SK-N-SH (cell line): ENCODE measurements at regions not wholly inside any gene's neighbourhood (a gene's known extent, or its start where the extent isn't known, plus 50 kb on each side); places are given as distances from the start of the nearest gene placed in this dataset.

Experiments
- CTCF ChIA-PET: fragments of 300-600, 350-600 bp; formaldehyde crosslinking; extraction: SDS; loops from one replicate; lab custom pipeline; 2021; lab: Yijun Ruan, JAX
- POLR2A ChIA-PET: fragments of 350-600 bp; sonication (Branson Sonifier 250); formaldehyde crosslinking; extraction: SDS; loops from one replicate; lab custom pipeline; 2020; ENCODE audit warnings: antibody characterized with exemption, inconsistent platforms; lab: Yijun Ruan, JAX
- DNase-seq: peaks from one replicate; pipeline ENCODE4 v3.0.0; 2012
- H2AFZ ChIP-seq: fragments of 200-600 bp; sonication (generic); 2 replicates; pipeline ENCODE4 v1.8.1; 2016; ENCODE audit warnings: antibody characterized with exemption, mild to moderate bottlenecking, low read depth
- H3F3A ChIP-seq: fragments of 200-600 bp; sonication (generic); replicated peaks from 2 replicates; pipeline ENCODE3; 2016; ENCODE audit warnings: antibody characterized with exemption, mild to moderate bottlenecking; ENCODE audit not compliant: insufficient read depth
- H3K27ac ChIP-seq, 2 experiments: fragments of 200-500 bp in 1 of 2; fragments of 200-600 bp in 1 of 2; sonication (Bioruptor generic) in 1 of 2; sonication (generic), shearing (Covaris generic) in 1 of 2; 2 replicates each; pipeline versions ENCODE4 v1.5.1 to v1.6.1; 2014 to 2016; ENCODE audit warnings: low read depth in 2 of 2, inconsistent platforms in 1 of 2, low read length in 1 of 2, mild to moderate bottlenecking in 1 of 2, mixed read lengths in 1 of 2
- H3K27me3 ChIP-seq: fragments of 200-600 bp; sonication (generic), shearing (Covaris generic); 2 replicates; pipeline ENCODE4 v1.6.1; 2016; ENCODE audit warnings: mixed run types; ENCODE audit not compliant: insufficient read depth
- H3K36me3 ChIP-seq, 2 experiments: fragments of 200-500 bp in 1 of 2; fragments of 200-600 bp in 1 of 2; sonication (Bioruptor generic) in 1 of 2; sonication (generic) in 1 of 2; replicated peaks in 1 of 2; 2 replicates each; pipeline versions ENCODE3 to v1.5.1; 2014 to 2016; ENCODE audit warnings: low read length in 1 of 2, mild to moderate bottlenecking in 1 of 2; ENCODE audit not compliant: insufficient read depth in 2 of 2, control insufficient read depth in 1 of 2
- H3K4me1 ChIP-seq, 2 experiments: fragments of 200-500 bp in 1 of 2; fragments of 200-600 bp in 1 of 2; sonication (Bioruptor generic) in 1 of 2; sonication (generic), shearing (Covaris generic) in 1 of 2; 2 replicates each; pipeline versions ENCODE4 v1.5.1 to v1.6.1; 2014 to 2016; ENCODE audit warnings: low read depth in 1 of 2, low read length in 1 of 2, mixed run types in 1 of 2; ENCODE audit not compliant: insufficient read depth in 2 of 2, control insufficient read depth in 1 of 2
- H3K4me2 ChIP-seq: fragments of 200-600 bp; sonication (generic), shearing (Covaris generic); 2 replicates; pipeline ENCODE4 v1.6.1; 2017; ENCODE audit warnings: mixed run types
- H3K4me3 ChIP-seq, 2 experiments: fragments of 200-500 bp in 1 of 2; fragments of 200-600 bp in 1 of 2; sonication (Bioruptor generic) in 1 of 2; sonication (generic), shearing (Covaris generic) in 1 of 2; 2 replicates each; pipeline versions ENCODE4 v1.5.1 to v1.8.1; 2014 to 2016; ENCODE audit warnings: low read depth in 2 of 2, inconsistent platforms in 1 of 2, low read length in 1 of 2, mild to moderate bottlenecking in 1 of 2, mixed read lengths in 1 of 2, moderate library complexity in 1 of 2
- H3K79me2 ChIP-seq: fragments of 200-600 bp; sonication (generic); 2 replicates; pipeline ENCODE4 v1.8.1; 2017; ENCODE audit warnings: mild to moderate bottlenecking; ENCODE audit not compliant: insufficient read depth
- H3K9ac ChIP-seq: fragments of 200-600 bp; sonication (generic); 2 replicates; pipeline ENCODE4 v1.6.1; 2017; ENCODE audit warnings: mixed run types
- H3K9me2 ChIP-seq: fragments of 200-600 bp; sonication (generic); 2 replicates; pipeline ENCODE4 v1.6.1; 2017; ENCODE audit warnings: mixed run types
- H3K9me3 ChIP-seq: fragments of 200-600 bp; sonication (generic); 2 replicates; pipeline ENCODE4 v1.6.1; 2017; ENCODE audit warnings: mixed run types, mild to moderate bottlenecking, moderate library complexity
- H4K20me1 ChIP-seq: fragments of 200-600 bp; sonication (generic); 2 replicates; pipeline ENCODE4 v1.6.1; 2017; ENCODE audit warnings: mild to moderate bottlenecking, mixed run types; ENCODE audit not compliant: insufficient read depth
- CHD2 ChIP-seq: fragments of 150-350 bp; IDR thresholded peaks from 2 replicates; pipeline ENCODE4 v1.6.1; 2018; ENCODE audit warnings: low read length; ENCODE audit not compliant: partially characterized antibody
- CTCF ChIP-seq: fragments of 200-600 bp; sonication (generic); IDR thresholded peaks from 2 replicates; pipeline ENCODE4 v1.6.1; 2017; ENCODE audit warnings: antibody characterized with exemption, mild to moderate bottlenecking, moderate library complexity
- ELF1 ChIP-seq: IDR thresholded peaks from 2 replicates; pipeline ENCODE4 v1.4.0; 2012
- EZH2phosphoT487 ChIP-seq: fragments of 200-600 bp; sonication (generic); IDR thresholded peaks from 2 replicates; pipeline ENCODE4 v1.6.1; 2017; ENCODE audit warnings: low read depth, mixed run types, mild to moderate bottlenecking, antibody characterized with exemption, moderate library complexity, borderline replicate concordance
- FOXJ3 ChIP-seq: sonication (generic); formaldehyde crosslinking; IDR thresholded peaks from 2 replicates; pipeline ENCODE4 v1.5.1; 2020; ENCODE audit warnings: mild to moderate bottlenecking, missing genetic modification reagents
- FOXM1 ChIP-seq: IDR thresholded peaks from 2 replicates; pipeline ENCODE4 v1.4.0; 2012; ENCODE audit warnings: low read depth, mild to moderate bottlenecking
- IRF3 ChIP-seq: fragments of 150-350 bp; IDR thresholded peaks from 2 replicates; pipeline ENCODE4 v1.6.1; 2016; ENCODE audit warnings: mild to moderate bottlenecking, low read depth, low read length
- MXI1 ChIP-seq: IDR thresholded peaks from 2 replicates; pipeline ENCODE4 v1.6.1; 2012; ENCODE audit warnings: mild to moderate bottlenecking, low read depth, low read length, improper control_type of control experiment
- NRF1 ChIP-seq: IDR thresholded peaks from 2 replicates; pipeline ENCODE4 v1.6.1; 2012; ENCODE audit warnings: low read depth, mild to moderate bottlenecking, low read length
- POLR2AphosphoS5 ChIP-seq: IDR thresholded peaks from 2 replicates; pipeline ENCODE4 v1.6.1; 2012; ENCODE audit warnings: low read depth, low read length
- RAD21 ChIP-seq: IDR thresholded peaks from 2 replicates; pipeline ENCODE4 v1.6.1; 2012; ENCODE audit warnings: mild to moderate bottlenecking, low read length
- SIN3A ChIP-seq: IDR thresholded peaks from 2 replicates; pipeline ENCODE4 v1.6.1; 2012; ENCODE audit warnings: low read depth, mild to moderate bottlenecking, low read length, moderate library complexity, borderline replicate concordance
- TAF1 ChIP-seq: IDR thresholded peaks from 2 replicates; pipeline ENCODE4 v1.6.1; 2012; ENCODE audit warnings: low read depth, mild to moderate bottlenecking, low read length, moderate library complexity, borderline replicate concordance
- TCF12 ChIP-seq: IDR thresholded peaks from 2 replicates; pipeline ENCODE4 v1.4.0; 2012
- YY1 ChIP-seq: IDR thresholded peaks from 2 replicates; pipeline ENCODE4 v1.4.0; 2012; ENCODE audit warnings: low read depth, mild to moderate bottlenecking
- WGBS: methylation state at CpG from one replicate; pipeline ENCODE4 v1.1.6; 2017; ENCODE audit warnings: low lambda C conversion rate; 5-methylcytosine and 5-hydroxymethylcytosine counted together
- TF ChIP-seq, protein P1 (sequence below): IDR thresholded peaks from 2 replicates; pipeline ENCODE4 v1.6.1; 2012; ENCODE audit warnings: mild to moderate bottlenecking, low read depth, low read length, moderate library complexity
- TF ChIP-seq, protein P2 (sequence below): IDR thresholded peaks from 2 replicates; pipeline ENCODE4 v1.4.0; 2012; ENCODE audit warnings: low read depth, borderline replicate concordance

- no peaks in the 10 kb centered on the region; the same call in 1 of the 2 replicates for H3K79me2 ChIP-seq
- ChIA-PET POLR2A (no interaction called here), CTCF (no interaction called here)
- no peak overlapping the region; the same call in 1 of the 2 replicates for H3K9ac ChIP-seq
- H3F3A ChIP-seq: peaks cover 30% of the 10 kb centered on the region
- 8% methylated on average over 2 of the region's 2 CpGs for WGBS
- H3K4me2 ChIP-seq: peak overlapping the region; percentile 30; the same call in 1 of the 2 replicates
- TF ChIP-seq NRF1 (no peak), SIN3A (no peak), TAF1 (no peak), RAD21 (no peak), TCF12 (no peak), FOXJ3 (no peak), YY1 (no peak), IRF3 (no peak)
- H4K20me1 ChIP-seq: no peaks in the 10 kb centered on the region
- no peaks in the 10 kb centered on the region for H3K9me2 ChIP-seq
- no peak overlapping the region for H3K4me3 ChIP-seq
- H2AFZ ChIP-seq: peak overlapping the region; percentile 45; the same call in 1 of the 2 replicates
- H3K27me3 ChIP-seq: no peaks in the 10 kb centered on the region
- no peak for DNase-seq
- no peaks in the 10 kb centered on the region for H3K9me3 ChIP-seq
- peak overlapping the region; percentile 77 to 82; a peak in 3 of 4 replicates for H3K27ac ChIP-seq
- peaks cover 0 to 21% of the 10 kb centered on the region in 2 experiments; a peak in 2 of 4 replicates for H3K4me1 ChIP-seq
- no peaks in the 10 kb centered on the region for H3K36me3 ChIP-seq
Observed at GRCh38 chr14:85417396-85417795, 112.5 kb upstream of the FLRT2 start.

GRCh38 chr14:85418721-85419120 is 111.2 kb upstream of the FLRT2 start:
- Histone ChIP-seq H3K4me1 (peaks cover 0 to 21% of the 10 kb centered on the region in 2 experiments; a peak in 2 of 4 replicates), H3K9me2 (no peaks in the 10 kb centered on the region), H3K4me2 (no peak overlapping the region), H3K27me3 (no peaks in the 10 kb centered on the region), H4K20me1 (no peaks in the 10 kb centered on the region), H3K9ac (no peak overlapping the region), H3F3A (peaks cover 30% of the 10 kb centered on the region), H3K36me3 (no peaks in the 10 kb centered on the region), H3K9me3 (no peaks in the 10 kb centered on the region), H2AFZ (no peak overlapping the region), H3K79me2 (no peaks in the 10 kb centered on the region; the same call in 1 of the 2 replicates), H3K27ac (no peak overlapping the region), H3K4me3 (no peak overlapping the region)
- ChIA-PET POLR2A (no interaction called here), CTCF (no interaction called here)
- 77% methylated on average over 1 of the region's 1 CpG for WGBS
- no peak for DNase-seq
- TF ChIP-seq CTCF (no peak), YY1 (no peak), EZH2phosphoT487 (no peak), ELF1 (no peak), CHD2 (no peak), IRF3 (no peak), MXI1 (no peak), FOXM1 (no peak), SIN3A (no peak), POLR2AphosphoS5 (no peak)
- TF ChIP-seq, protein P1, sequence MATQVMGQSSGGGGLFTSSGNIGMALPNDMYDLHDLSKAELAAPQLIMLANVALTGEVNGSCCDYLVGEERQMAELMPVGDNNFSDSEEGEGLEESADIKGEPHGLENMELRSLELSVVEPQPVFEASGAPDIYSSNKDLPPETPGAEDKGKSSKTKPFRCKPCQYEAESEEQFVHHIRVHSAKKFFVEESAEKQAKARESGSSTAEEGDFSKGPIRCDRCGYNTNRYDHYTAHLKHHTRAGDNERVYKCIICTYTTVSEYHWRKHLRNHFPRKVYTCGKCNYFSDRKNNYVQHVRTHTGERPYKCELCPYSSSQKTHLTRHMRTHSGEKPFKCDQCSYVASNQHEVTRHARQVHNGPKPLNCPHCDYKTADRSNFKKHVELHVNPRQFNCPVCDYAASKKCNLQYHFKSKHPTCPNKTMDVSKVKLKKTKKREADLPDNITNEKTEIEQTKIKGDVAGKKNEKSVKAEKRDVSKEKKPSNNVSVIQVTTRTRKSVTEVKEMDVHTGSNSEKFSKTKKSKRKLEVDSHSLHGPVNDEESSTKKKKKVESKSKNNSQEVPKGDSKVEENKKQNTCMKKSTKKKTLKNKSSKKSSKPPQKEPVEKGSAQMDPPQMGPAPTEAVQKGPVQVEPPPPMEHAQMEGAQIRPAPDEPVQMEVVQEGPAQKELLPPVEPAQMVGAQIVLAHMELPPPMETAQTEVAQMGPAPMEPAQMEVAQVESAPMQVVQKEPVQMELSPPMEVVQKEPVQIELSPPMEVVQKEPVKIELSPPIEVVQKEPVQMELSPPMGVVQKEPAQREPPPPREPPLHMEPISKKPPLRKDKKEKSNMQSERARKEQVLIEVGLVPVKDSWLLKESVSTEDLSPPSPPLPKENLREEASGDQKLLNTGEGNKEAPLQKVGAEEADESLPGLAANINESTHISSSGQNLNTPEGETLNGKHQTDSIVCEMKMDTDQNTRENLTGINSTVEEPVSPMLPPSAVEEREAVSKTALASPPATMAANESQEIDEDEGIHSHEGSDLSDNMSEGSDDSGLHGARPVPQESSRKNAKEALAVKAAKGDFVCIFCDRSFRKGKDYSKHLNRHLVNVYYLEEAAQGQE: no peak
- TF ChIP-seq, protein P2, sequence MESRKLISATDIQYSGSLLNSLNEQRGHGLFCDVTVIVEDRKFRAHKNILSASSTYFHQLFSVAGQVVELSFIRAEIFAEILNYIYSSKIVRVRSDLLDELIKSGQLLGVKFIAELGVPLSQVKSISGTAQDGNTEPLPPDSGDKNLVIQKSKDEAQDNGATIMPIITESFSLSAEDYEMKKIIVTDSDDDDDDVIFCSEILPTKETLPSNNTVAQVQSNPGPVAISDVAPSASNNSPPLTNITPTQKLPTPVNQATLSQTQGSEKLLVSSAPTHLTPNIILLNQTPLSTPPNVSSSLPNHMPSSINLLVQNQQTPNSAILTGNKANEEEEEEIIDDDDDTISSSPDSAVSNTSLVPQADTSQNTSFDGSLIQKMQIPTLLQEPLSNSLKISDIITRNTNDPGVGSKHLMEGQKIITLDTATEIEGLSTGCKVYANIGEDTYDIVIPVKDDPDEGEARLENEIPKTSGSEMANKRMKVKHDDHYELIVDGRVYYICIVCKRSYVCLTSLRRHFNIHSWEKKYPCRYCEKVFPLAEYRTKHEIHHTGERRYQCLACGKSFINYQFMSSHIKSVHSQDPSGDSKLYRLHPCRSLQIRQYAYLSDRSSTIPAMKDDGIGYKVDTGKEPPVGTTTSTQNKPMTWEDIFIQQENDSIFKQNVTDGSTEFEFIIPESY: no peak
